H9 (cell line): ENCODE measurements at regions not wholly inside any gene's neighbourhood (a gene's known extent, or its start where the extent isn't known, plus 50 kb on each side); places are given as distances from the start of the nearest gene placed in this dataset.

ENCODE experiments used
- DNase-seq: peaks from one replicate; pipeline ENCODE4 v3.0.0-alpha.2; 2017
- H2AFZ ChIP-seq: one replicate; pipeline ENCODE4 v1.6.1; 2013; ENCODE audit warnings: mild to moderate bottlenecking, low read length, control low read depth, moderate library complexity
- H2AK5ac ChIP-seq: 2 replicates; pipeline ENCODE4 v1.6.1; 2013; ENCODE audit warnings: low read length, control low read depth, mixed read lengths; ENCODE audit not compliant: insufficient read length
- H2BK120ac ChIP-seq: one replicate; pipeline ENCODE4 v1.6.1; 2013; ENCODE audit warnings: low read depth, mild to moderate bottlenecking, low read length, control low read depth, inconsistent platforms; ENCODE audit not compliant: poor library complexity, severe bottlenecking
- H2BK12ac ChIP-seq: 2 replicates; pipeline ENCODE4 v1.6.1; 2013; ENCODE audit warnings: low read length, control low read depth, mixed read lengths, low read depth; ENCODE audit not compliant: insufficient read length
- H2BK15ac ChIP-seq: 2 replicates; pipeline ENCODE4 v1.6.1; 2013; ENCODE audit warnings: low read depth, low read length, control low read depth
- H2BK20ac ChIP-seq: one replicate; pipeline ENCODE4 v1.6.1; 2013; ENCODE audit warnings: low read depth, mild to moderate bottlenecking, low read length, control low read depth, inconsistent platforms; ENCODE audit not compliant: poor library complexity, severe bottlenecking
- H2BK5ac ChIP-seq: 2 replicates; pipeline ENCODE4 v1.6.1; 2013; ENCODE audit warnings: low read length, control low read depth, mixed read lengths; ENCODE audit not compliant: insufficient read length
- H3K14ac ChIP-seq: 2 replicates; pipeline ENCODE4 v1.6.1; 2013; ENCODE audit warnings: low read length, control low read depth; ENCODE audit not compliant: insufficient read depth
- H3K18ac ChIP-seq: 2 replicates; pipeline ENCODE4 v1.6.1; 2013; ENCODE audit warnings: low read depth, mild to moderate bottlenecking, mixed read lengths, low read length, control low read depth; ENCODE audit not compliant: insufficient read length
- H3K23ac ChIP-seq: 2 replicates; pipeline ENCODE4 v1.6.1; 2013; ENCODE audit warnings: low read length, control low read depth, mixed read lengths, low read depth; ENCODE audit not compliant: insufficient read length
- H3K23me2 ChIP-seq: 2 replicates; pipeline ENCODE4 v1.6.1; 2013; ENCODE audit warnings: low read depth, mild to moderate bottlenecking, mixed read lengths, low read length, control low read depth; ENCODE audit not compliant: insufficient read length, poor library complexity, severe bottlenecking
- H3K27ac ChIP-seq: 2 replicates; pipeline ENCODE4 v1.5.1; 2013; ENCODE audit warnings: low read length, control low read depth, mixed read lengths, low read depth; ENCODE audit not compliant: insufficient read length
- H3K27me3 ChIP-seq: 2 replicates; pipeline ENCODE4 v1.6.1; 2013; ENCODE audit warnings: low read length, control low read depth, inconsistent platforms; ENCODE audit not compliant: insufficient read depth
- H3K4ac ChIP-seq: 2 replicates; pipeline ENCODE4 v1.6.1; 2013; ENCODE audit warnings: low read depth, mild to moderate bottlenecking, control low read depth, inconsistent platforms, low read length, moderate library complexity
- H3K4me1 ChIP-seq: 2 replicates; pipeline ENCODE4 v1.6.1; 2013; ENCODE audit warnings: low read length, control low read depth, inconsistent platforms; ENCODE audit not compliant: insufficient read depth
- H3K4me2 ChIP-seq: 2 replicates; pipeline ENCODE4 v1.6.1; 2013; ENCODE audit warnings: low read length, control low read depth, mixed read lengths; ENCODE audit not compliant: insufficient read length, insufficient read depth
- H3K56ac ChIP-seq: 2 replicates; pipeline ENCODE4 v1.6.1; 2013; ENCODE audit warnings: low read depth, mild to moderate bottlenecking, mixed read lengths, low read length, control low read depth; ENCODE audit not compliant: insufficient read length
- H3K79me1 ChIP-seq: 2 replicates; pipeline ENCODE4 v1.6.1; 2013; ENCODE audit warnings: low read depth, mild to moderate bottlenecking, moderate library complexity, low read length, control low read depth, inconsistent platforms; ENCODE audit not compliant: insufficient read depth, poor library complexity, severe bottlenecking
- H3K79me2 ChIP-seq: 2 replicates; pipeline ENCODE4 v1.6.1; 2013; ENCODE audit warnings: low read length, control low read depth, inconsistent platforms; ENCODE audit not compliant: insufficient read depth
- H3K9ac ChIP-seq: 2 replicates; pipeline ENCODE4 v1.6.1; 2013; ENCODE audit warnings: low read length, control low read depth, mixed read lengths; ENCODE audit not compliant: insufficient read length; ENCODE audit errors: extremely low read depth
- H3K9me3 ChIP-seq: one replicate; pipeline ENCODE4 v1.6.1; 2013; ENCODE audit warnings: low read depth, low read length, inconsistent platforms; ENCODE audit not compliant: control insufficient read depth
- H3T11ph ChIP-seq: one replicate; pipeline ENCODE4 v1.6.1; 2013; ENCODE audit warnings: mild to moderate bottlenecking, low read length, control low read depth, inconsistent platforms
- H4K20me1 ChIP-seq: one replicate; pipeline ENCODE4 v1.6.1; 2013; ENCODE audit not compliant: control insufficient read depth, insufficient read length, insufficient read depth
- H4K5ac ChIP-seq: 2 replicates; pipeline ENCODE4 v1.6.1; 2013; ENCODE audit warnings: low read depth, mild to moderate bottlenecking, mixed read lengths, low read length, control low read depth; ENCODE audit not compliant: insufficient read length
- H4K8ac ChIP-seq: replicated peaks from 2 replicates; pipeline ENCODE4 v1.6.1; 2013; ENCODE audit warnings: low read length, control low read depth, mixed read lengths, low read depth; ENCODE audit not compliant: insufficient read length
- H4K91ac ChIP-seq: 2 replicates; pipeline ENCODE4 v1.6.1; 2013; ENCODE audit warnings: low read depth, mild to moderate bottlenecking, moderate library complexity, mixed read lengths, low read length, control low read depth; ENCODE audit not compliant: insufficient read length
- H3K27ac Mint-ChIP-seq, 3 experiments: 2 replicates in 2 of 3; 3 replicates in 1 of 3; pipeline ENCODE4 v1.8.0; 2020 to 2021; ENCODE audit warnings: mixed read lengths in 3 of 3, mild to moderate bottlenecking in 1 of 3, moderate library complexity in 1 of 3
- H3K27me3 Mint-ChIP-seq: 2 replicates; pipeline ENCODE4 v1.8.0; 2021; ENCODE audit warnings: low read depth, mild to moderate bottlenecking, moderate library complexity, mixed read lengths
- H3K36me3 Mint-ChIP-seq, 3 experiments: 2 replicates in 2 of 3; 3 replicates in 1 of 3; pipeline ENCODE4 v1.8.0; 2020 to 2021; ENCODE audit warnings: low read depth in 3 of 3, mixed read lengths in 3 of 3; ENCODE audit not compliant: insufficient read depth in 1 of 3
- H3K4me1 Mint-ChIP-seq, 2 experiments: 2 replicates each; pipeline ENCODE4 v1.8.0; 2020; ENCODE audit warnings: mixed read lengths in 2 of 2
- H3K4me3 Mint-ChIP-seq, 2 experiments: 2 replicates in 1 of 2; 3 replicates in 1 of 2; pipeline ENCODE4 v1.8.0; 2020 to 2021; ENCODE audit warnings: mild to moderate bottlenecking in 2 of 2, mixed read lengths in 2 of 2, moderate library complexity in 1 of 2
- H3K9me3 Mint-ChIP-seq, 2 experiments: 2 replicates in 1 of 2; 3 replicates in 1 of 2; pipeline ENCODE4 v1.8.0; 2020; ENCODE audit warnings: mild to moderate bottlenecking in 2 of 2, mixed read lengths in 2 of 2, moderate library complexity in 1 of 2
- CTCF ChIP-seq: fragments of 200-600 bp; sonication (generic); conservative IDR thresholded peaks from 3 replicates; pipeline ENCODE4 v1.8.0; 2021; ENCODE audit warnings: antibody characterized with exemption, mild to moderate bottlenecking
- WGBS: extraction: QIAGEN DNeasy Blood & Tissue Kit; methylation state at CpG from one replicate; pipeline ENCODE4 v1.1.7; 2013; ENCODE audit warnings: missing lambda C conversion rate, low lambda C conversion rate, mixed read lengths; ENCODE audit not compliant: insufficient read length; ENCODE audit errors: extremely low coverage; 5-methylcytosine and 5-hydroxymethylcytosine counted together

GRCh38 chr4:123853651-123854050, 457.1 kb downstream of the SPRY1 start:
- H4K91ac ChIP-seq: no peak overlapping the region
- no peak overlapping the region for H2AFZ ChIP-seq
- peak overlapping the region; percentile 47; the same call in 1 of the 2 replicates for H3K14ac ChIP-seq
- no peak overlapping the region for H4K5ac ChIP-seq
- no peak overlapping the region for H3K23ac ChIP-seq
- peaks cover 0 to 2% of the 10 kb centered on the region in 2 experiments; a peak in 1 of 5 replicates for H3K9me3 Mint-ChIP-seq
- 0 out of 7 replicates have a peak overlapping the region, but pooled peaks of 1 of the 3 experiments have one; percentile 15 for H3K27ac Mint-ChIP-seq
- no peak overlapping the region for H2BK120ac ChIP-seq
- H3K4me1 Mint-ChIP-seq: peaks cover 20 to 22% of the 10 kb centered on the region in 2 experiments
- H3K56ac ChIP-seq: no peak overlapping the region
- no peaks in the 10 kb centered on the region for H3K27me3 Mint-ChIP-seq
- H2BK5ac ChIP-seq: no peak overlapping the region
- no peak overlapping the region for H2BK12ac ChIP-seq
- H3K36me3 Mint-ChIP-seq: no peaks in the 10 kb centered on the region; a peak in 1 of 7 replicates
- no peak for DNase-seq
- TF ChIP-seq CTCF: no peak
- no peaks in the 10 kb centered on the region for H4K20me1 ChIP-seq
- H3K4ac ChIP-seq: no peak overlapping the region
- H3K4me3 Mint-ChIP-seq: no peak overlapping the region
- no peaks in the 10 kb centered on the region; the same call in 1 of the 2 replicates for H3K4me1 ChIP-seq
- H3K18ac ChIP-seq: no peak overlapping the region
- H3K79me2 ChIP-seq: no peaks in the 10 kb centered on the region
- no CpG with 5 or more reads among the region's 3 CpGs for WGBS
- no peak overlapping the region for H2BK15ac ChIP-seq
- H3K27ac ChIP-seq: no peak overlapping the region
- H3K23me2 ChIP-seq: no peaks in the 10 kb centered on the region
- no peaks in the 10 kb centered on the region for H3K27me3 ChIP-seq
- no peaks in the 10 kb centered on the region for H3K79me1 ChIP-seq
- no peaks in the 10 kb centered on the region for H3K9me3 ChIP-seq
- no peak overlapping the region for H2BK20ac ChIP-seq
- H4K8ac ChIP-seq: no peak overlapping the region
- no peak overlapping the region for H2AK5ac ChIP-seq
- no peak overlapping the region for H3K4me2 ChIP-seq
- H3T11ph ChIP-seq: no peak overlapping the region
- no peak overlapping the region for H3K9ac ChIP-seq
